GM12801 (cell line): ENCODE measurements at regions not wholly inside any gene's neighbourhood (a gene's known extent, or its start where the extent isn't known, plus 50 kb on each side); places are given as distances from the start of the nearest gene placed in this dataset.

Source experiments
- TF ChIP-seq, protein P1 (sequence below): IDR thresholded peaks from one replicate; pipeline ENCODE4 v1.5.1; 2011; ENCODE audit warnings: control low read depth; ENCODE audit not compliant: insufficient read length; ENCODE audit errors: extremely low read depth

DNA sequence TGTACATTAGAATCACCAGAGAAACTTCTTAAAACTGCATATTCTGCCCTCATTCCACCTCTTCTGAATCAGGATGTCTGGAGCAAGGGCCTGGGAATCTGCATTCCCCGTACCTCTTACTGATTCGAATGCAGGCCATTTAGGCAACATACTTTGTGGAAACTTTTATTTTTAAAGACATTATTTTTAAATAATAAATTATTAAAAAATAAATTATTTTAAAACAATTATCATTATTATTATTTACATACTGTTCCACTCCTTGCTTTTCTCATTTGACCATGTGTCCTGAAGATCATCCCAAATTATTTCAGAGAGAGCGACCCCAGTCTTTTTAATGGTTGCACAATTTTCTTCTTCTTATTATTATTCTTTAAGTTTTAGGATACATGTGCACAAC lies 336.6 kb upstream of the TBC1D5 start:
- TF ChIP-seq, protein P1, sequence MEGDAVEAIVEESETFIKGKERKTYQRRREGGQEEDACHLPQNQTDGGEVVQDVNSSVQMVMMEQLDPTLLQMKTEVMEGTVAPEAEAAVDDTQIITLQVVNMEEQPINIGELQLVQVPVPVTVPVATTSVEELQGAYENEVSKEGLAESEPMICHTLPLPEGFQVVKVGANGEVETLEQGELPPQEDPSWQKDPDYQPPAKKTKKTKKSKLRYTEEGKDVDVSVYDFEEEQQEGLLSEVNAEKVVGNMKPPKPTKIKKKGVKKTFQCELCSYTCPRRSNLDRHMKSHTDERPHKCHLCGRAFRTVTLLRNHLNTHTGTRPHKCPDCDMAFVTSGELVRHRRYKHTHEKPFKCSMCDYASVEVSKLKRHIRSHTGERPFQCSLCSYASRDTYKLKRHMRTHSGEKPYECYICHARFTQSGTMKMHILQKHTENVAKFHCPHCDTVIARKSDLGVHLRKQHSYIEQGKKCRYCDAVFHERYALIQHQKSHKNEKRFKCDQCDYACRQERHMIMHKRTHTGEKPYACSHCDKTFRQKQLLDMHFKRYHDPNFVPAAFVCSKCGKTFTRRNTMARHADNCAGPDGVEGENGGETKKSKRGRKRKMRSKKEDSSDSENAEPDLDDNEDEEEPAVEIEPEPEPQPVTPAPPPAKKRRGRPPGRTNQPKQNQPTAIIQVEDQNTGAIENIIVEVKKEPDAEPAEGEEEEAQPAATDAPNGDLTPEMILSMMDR: no peak

DNA sequence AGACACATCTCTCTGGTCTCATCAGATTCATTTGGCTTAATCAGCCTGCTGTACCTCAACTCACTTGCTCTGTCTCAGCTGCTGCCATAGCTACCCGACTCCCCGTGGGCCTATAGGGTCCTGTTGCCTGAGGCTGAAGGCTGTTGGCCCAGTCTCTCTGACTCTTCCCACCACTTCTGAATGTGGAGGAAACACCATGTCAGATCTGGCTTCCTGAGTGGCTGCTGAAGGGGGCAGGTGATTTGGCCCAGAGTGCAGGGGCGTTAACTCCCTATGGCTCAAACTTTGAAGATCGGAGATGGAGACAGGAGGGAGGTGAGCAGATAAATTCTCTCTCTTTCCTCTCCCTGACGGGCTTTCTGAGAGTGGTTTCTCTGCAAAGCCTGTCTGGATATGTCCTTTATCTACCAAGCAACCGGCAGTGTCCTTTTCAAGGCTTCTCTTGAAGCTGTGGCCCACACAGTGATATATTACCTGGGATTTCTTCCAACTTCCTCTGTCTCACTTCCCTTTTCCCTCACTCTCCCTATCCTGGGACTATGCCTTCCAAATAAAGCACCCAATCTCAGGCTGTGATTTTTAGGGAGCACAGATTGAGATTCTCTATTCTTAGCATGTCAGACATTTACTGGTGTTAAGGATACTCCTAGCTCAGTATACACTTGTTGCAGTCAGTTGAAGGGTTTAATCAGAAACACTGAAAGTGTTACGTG lies 334.9 kb upstream of the TBC1D5 start:
- TF ChIP-seq, protein P1: no peak

DNA sequence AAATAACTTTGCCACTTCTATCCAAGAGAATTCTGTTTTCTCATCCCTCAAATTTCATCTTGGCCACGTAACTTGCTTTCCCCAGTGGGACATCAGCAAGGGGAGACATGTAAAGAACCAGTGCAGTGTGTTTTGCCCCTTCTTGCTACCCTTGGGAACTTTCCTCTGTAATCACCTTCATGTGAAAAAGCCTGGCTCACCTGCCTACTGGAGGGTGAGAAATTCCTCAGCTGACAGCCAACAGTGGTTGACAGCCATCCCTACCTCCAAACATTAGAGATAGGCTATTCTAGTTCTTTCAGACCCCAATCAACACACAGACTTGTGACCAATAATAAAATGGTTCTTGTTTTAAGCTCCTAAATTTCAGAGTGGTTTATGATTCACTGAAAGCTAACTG lies 333.9 kb upstream of the TBC1D5 start:
- TF ChIP-seq, protein P1: no peak

DNA sequence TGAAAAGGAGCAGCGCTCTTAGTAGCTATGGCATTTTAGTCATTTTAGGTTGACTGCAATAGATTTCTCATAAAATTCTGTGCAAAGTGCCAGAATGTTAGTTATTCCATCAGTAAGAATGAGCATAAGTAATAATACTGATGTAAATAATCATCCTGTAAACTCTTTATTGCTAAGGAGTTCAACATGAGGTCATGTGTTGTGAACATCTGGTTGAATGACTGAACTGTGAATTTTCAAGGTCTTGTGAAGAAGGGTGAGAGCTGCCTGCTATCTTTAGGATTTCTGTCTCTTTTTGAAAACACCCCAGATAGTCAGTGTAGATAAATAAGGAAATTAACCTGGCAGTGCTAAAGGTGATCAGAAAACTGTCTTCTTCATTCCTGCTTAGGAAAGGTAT lies 333.4 kb upstream of the TBC1D5 start:
- TF ChIP-seq, protein P1: no peak

DNA sequence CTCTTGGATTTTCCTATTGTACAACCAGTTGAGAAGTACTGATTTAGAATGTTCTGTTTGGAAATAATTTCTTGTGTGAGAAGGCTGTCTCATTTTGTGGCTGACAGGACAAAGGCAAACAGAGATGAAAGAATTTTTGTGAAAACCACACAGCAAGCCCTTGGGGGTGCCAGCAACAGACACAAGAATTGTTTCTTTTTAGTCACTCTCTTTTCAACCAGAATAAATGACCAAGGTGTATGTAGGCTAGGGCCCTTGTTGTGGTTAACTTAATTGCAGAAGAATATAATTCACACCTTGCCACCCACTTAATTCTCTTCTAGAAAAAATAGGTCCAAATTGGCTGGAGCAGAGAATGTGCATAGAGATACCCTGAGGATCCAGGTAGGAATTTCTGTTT lies 329.4 kb upstream of the TBC1D5 start:
- TF ChIP-seq, protein P1: no peak

DNA sequence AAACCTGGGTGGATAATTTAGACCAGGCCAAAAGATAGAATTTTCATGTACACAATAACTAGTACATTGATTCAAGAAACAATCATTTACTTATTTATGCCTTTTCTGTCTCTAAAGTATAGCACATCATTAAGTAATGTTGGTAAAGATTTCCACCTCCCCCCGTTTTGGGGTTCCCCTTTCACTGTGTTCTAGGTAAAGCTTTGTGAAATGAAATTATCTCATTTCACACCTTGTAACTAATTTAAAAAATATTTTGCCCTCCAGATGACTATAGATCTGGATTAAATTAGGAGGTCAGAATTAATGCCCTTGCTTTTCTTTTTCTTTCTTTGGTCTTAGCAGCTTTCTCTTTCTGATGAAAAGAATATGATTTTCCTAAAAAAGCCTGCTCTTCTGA lies 328.5 kb upstream of the TBC1D5 start:
- TF ChIP-seq, protein P1: no peak

DNA sequence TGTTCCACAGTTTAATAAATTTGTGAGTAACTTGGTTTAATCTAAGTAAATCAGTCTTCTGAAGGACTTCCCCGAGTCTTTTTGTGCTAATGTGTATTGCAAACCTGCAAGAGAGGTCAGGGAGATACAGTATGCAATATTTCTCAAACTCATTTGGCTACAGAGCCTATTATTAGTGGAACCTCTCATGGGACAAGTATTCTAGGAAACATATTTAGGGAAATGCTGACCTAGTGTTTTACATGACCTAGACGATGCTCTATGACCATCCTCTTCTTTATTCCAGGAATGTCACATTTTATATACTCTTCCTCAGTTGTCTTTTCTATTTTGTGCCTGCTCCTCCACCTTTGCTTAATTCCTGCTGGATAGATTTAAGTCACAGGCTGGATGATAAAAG lies 327.8 kb upstream of the TBC1D5 start:
- TF ChIP-seq, protein P1: no peak
